ENCODE measurements at regions not wholly inside any gene's neighbourhood (a gene's known extent, or its start where the extent isn't known, plus 50 kb on each side); places are given as distances from the start of the nearest gene placed in this dataset.
"Not testable (repeated sequence)": the region's sequence is repeated elsewhere in the genome, so short reads cannot be mapped to it uniquely, and the experiment has no call there.

DNA sequence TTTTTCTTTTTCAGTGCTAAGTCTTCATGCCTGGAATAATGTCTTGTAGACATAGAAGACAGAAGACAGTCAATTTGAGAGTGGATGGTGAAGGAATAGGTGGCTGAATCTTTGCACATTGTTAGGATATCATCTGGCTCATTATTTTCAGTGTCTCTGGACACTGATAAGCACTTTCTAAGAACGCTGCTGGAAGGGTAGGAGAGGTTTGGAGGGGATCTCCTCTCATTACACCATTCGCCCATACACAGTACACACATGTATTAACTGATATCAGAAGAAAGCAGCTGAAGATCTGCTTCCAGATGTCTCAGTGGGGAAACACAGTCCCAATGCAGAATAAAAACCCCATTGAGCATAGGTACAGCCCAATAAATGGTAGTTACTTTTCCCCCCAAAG, 461.1 kb upstream of the DCN start:
- Histone ChIP-seq H3K4me3 (replicated peaks; ENCODE audit: low read depth, low read length) (no peak overlapping the region), H3K27me3 (replicated peaks; ENCODE audit: control insufficient read depth, insufficient read depth, low read length) (no peaks in the 10 kb centered on the region), H3K36me3 (ENCODE audit: control insufficient read depth, insufficient read depth, low read length) (no peaks in the 10 kb centered on the region)
- TF ChIP-seq, protein P1, sequence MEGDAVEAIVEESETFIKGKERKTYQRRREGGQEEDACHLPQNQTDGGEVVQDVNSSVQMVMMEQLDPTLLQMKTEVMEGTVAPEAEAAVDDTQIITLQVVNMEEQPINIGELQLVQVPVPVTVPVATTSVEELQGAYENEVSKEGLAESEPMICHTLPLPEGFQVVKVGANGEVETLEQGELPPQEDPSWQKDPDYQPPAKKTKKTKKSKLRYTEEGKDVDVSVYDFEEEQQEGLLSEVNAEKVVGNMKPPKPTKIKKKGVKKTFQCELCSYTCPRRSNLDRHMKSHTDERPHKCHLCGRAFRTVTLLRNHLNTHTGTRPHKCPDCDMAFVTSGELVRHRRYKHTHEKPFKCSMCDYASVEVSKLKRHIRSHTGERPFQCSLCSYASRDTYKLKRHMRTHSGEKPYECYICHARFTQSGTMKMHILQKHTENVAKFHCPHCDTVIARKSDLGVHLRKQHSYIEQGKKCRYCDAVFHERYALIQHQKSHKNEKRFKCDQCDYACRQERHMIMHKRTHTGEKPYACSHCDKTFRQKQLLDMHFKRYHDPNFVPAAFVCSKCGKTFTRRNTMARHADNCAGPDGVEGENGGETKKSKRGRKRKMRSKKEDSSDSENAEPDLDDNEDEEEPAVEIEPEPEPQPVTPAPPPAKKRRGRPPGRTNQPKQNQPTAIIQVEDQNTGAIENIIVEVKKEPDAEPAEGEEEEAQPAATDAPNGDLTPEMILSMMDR (IDR thresholded peaks at IDR 0.05; ENCODE audit: insufficient read depth, low read length, poor library complexity, severe bottlenecking): no peak
- DNase-seq (ENCODE audit: extremely low read depth, insufficient read length): no peak

DNA sequence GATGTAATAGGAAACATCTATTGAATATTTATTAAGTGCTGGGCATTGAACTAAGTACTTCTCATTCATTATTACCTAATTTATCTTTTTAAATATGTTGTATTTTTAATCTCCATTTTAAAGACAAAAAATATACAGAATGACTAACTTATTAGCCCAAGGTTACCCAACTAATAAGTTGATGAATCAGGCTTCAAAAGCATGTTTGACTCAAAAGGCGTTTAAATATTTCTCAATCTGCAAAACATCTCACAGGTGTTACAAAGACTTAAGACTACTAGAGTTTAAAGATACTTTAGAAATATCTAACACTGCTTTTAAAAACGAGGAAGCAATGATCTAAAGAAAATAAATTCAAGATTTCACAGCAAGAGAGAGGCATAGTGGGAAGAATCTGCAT, 457.4 kb upstream of the DCN start:
- H3K36me3 ChIP-seq (ENCODE audit: control insufficient read depth, insufficient read depth, low read length): no peaks in the 10 kb centered on the region
- no peaks in the 10 kb centered on the region for H3K27me3 ChIP-seq (replicated peaks; ENCODE audit: control insufficient read depth, insufficient read depth, low read length)
- H3K4me3 ChIP-seq (replicated peaks; ENCODE audit: low read depth, low read length): no peak overlapping the region
- no peak for DNase-seq (ENCODE audit: extremely low read depth, insufficient read length)
- TF ChIP-seq, protein P1 (IDR thresholded peaks at IDR 0.05; ENCODE audit: insufficient read depth, low read length, poor library complexity, severe bottlenecking): no peak

DNA sequence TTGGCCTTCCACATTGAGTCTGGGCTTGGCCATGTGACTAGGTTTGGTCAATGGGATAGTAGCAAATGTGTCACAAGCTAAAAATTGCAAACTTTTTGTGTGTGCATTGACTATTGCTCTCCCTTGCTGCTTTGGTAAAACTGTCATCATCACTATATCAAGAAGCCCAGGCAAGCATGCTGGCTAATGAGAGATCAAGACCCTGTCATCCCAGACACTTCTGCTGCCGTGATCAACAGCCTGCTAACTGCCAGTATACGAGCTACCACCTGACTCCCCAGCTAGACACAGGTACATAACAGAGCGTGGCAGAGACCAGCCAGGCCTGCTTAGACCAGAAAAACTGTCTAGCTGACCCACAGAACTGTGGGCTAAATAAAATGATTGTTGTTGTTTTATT, 456.7 kb upstream of the DCN start:
- TF ChIP-seq, protein P1 (IDR thresholded peaks at IDR 0.05; ENCODE audit: insufficient read depth, low read length, poor library complexity, severe bottlenecking): no peak

DNA sequence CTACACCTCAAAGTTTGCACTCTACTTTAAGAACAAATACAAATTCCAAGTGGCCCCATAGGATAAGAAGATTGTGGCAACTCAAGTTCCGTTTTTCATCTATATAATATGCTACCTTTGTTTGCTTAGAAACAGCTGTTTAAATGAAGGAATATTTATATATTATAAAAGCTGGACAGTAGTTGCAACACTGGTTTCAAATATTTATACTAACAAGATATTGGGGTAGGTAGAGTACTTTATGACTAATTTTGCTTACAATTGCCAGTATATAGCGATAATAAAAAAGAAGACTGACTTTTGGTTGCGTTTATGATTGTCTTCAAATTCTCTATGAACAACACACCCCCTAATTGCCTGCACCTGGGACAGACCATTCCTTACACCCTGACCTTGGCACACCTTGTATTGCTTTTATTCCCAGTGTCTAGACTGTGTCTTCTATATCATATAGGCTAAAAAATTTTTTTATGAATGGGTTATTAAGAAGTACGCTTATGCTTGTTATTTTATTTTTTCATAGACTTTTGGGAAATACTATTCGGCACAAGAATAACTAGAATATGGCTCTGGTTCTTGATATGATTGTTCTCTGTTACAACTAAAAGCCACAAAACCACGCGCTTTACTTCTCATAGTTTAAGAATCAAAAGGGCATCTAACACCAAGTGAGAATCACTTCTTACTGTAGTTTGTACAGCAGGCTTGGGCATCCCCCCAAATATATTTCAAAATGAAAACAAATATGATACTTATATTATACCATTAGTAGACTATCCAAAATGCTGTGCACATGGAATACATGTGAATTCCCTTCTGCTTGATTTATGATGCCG, 455.4 kb upstream of the DCN start:
- TF ChIP-seq, protein P1 (IDR thresholded peaks at IDR 0.05; ENCODE audit: insufficient read depth, low read length, poor library complexity, severe bottlenecking): no peak
- no peaks in the 10 kb centered on the region for H3K36me3 ChIP-seq (ENCODE audit: control insufficient read depth, insufficient read depth, low read length)
- no peak for DNase-seq (ENCODE audit: extremely low read depth, insufficient read length)
- no peaks in the 10 kb centered on the region for H3K27me3 ChIP-seq (replicated peaks; ENCODE audit: control insufficient read depth, insufficient read depth, low read length)
- H3K4me3 ChIP-seq (replicated peaks; ENCODE audit: low read depth, low read length): no peak overlapping the region

More for the DNA sequence above, 456.7 kb upstream of the DCN start:
- DNase-seq (ENCODE audit: extremely low read depth, insufficient read length): no peak
- Histone ChIP-seq H3K36me3 (ENCODE audit: control insufficient read depth, insufficient read depth, low read length) (no peaks in the 10 kb centered on the region), H3K4me3 (replicated peaks; ENCODE audit: low read depth, low read length) (no peak overlapping the region), H3K27me3 (replicated peaks; ENCODE audit: control insufficient read depth, insufficient read depth, low read length) (no peaks in the 10 kb centered on the region)

DNA sequence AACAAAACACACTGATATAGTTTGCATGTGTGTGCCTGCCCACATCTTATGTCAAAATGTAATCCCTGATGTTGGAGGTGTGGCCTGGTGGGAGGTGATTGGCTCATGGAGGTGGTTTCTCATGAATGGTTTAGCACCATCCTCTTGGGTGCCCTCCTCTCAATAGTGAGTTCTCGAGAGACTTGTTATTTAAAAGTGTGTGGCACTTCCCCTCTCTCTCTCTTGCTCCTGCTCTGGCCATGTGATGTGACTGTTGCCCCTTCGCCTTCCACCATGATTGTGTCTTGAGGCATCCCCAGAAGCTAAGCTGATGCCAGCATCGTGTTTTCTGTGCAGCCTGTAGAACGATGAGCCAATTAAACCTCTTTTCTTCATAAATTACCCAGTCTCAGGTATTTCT, 454.1 kb upstream of the DCN start:
- no peaks in the 10 kb centered on the region for H3K27me3 ChIP-seq (replicated peaks; ENCODE audit: control insufficient read depth, insufficient read depth, low read length)
- DNase-seq (ENCODE audit: extremely low read depth, insufficient read length): no peak
- no peaks in the 10 kb centered on the region for H3K36me3 ChIP-seq (ENCODE audit: control insufficient read depth, insufficient read depth, low read length)
- TF ChIP-seq, protein P1 (IDR thresholded peaks at IDR 0.05; ENCODE audit: insufficient read depth, low read length, poor library complexity, severe bottlenecking): no peak
- H3K4me3 ChIP-seq (replicated peaks; ENCODE audit: low read depth, low read length): no peak overlapping the region

DNA sequence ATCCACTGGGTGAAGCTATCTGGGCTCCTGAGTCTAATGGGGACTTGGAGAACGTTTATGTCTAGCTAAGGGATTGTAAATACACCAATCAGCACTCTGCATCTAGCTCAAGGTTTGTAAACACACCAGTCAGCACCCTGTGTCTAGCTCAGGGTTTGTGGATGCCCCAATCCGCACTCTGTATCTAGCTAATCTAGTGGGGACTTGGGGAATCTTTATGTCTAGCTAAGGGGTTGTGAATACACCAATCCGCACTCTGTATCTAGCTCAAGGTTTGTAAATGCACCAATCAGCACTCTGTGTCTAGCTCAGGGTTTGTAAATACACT, 451.7 kb upstream of the DCN start:
- not testable (repeated sequence) for H3K27me3 ChIP-seq (replicated peaks; ENCODE audit: control insufficient read depth, insufficient read depth, low read length); DNase-seq (ENCODE audit: extremely low read depth, insufficient read length); H3K36me3 ChIP-seq (ENCODE audit: control insufficient read depth, insufficient read depth, low read length); H3K4me3 ChIP-seq (replicated peaks; ENCODE audit: low read depth, low read length)

All from GM06990 (cell line).